PC-9 (cell line): ENCODE measurements at regions not wholly inside any gene's neighbourhood (a gene's known extent, or its start where the extent isn't known, plus 50 kb on each side); places are given as distances from the start of the nearest gene placed in this dataset.

Source experiments
- CTCF ChIP-seq: fragments of 200-600 bp; sonication (generic); conservative IDR thresholded peaks from 2 replicates; pipeline ENCODE4 v1.6.1; 2017; ENCODE audit warnings: mixed run types, antibody characterized with exemption, mild to moderate bottlenecking, moderate library complexity
- EZH2 ChIP-seq: fragments of 200-600 bp; sonication (generic); IDR thresholded peaks from 2 replicates; pipeline ENCODE4 v1.8.0; 2017; ENCODE audit warnings: antibody characterized with exemption, low read depth

DNA sequence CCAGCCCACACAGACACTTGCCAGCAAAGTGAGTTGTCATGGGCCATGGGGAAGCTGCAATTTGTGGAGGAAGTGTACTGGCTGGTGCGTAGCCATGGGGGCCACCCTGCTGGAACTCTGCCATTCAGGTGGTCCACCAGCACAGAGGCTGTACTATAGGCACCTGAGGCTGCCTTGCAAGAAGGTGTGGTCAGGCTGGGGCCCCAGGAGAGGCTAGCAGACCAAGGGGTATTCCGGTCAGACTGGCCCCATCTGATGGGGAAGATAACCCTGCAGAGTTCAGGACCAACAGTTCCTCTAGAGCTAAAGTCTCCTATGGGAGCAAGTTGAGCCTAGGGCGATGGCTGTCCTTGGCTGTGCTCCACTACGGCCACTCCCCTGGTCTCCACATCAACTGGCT is 136.1 kb downstream of the DCAF12L2 start:
- TF ChIP-seq CTCF (no peak), EZH2 (no peak)
